Fibroblast of skin of right quadriceps (primary cell): ENCODE measurements at regions not wholly inside any gene's neighbourhood (a gene's known extent, or its start where the extent isn't known, plus 50 kb on each side); places are given as distances from the start of the nearest gene placed in this dataset.
"Not testable (repeated sequence)": the region's sequence is repeated elsewhere in the genome, so short reads cannot be mapped to it uniquely, and the experiment has no call there.

Source experiments
- DNase-seq: peaks from one replicate; pipeline ENCODE4 v3.0.0-alpha.2; 2013

- DNase-seq: no peak
Observed at GRCh38 chr9:101957705-101958104, 219.3 kb upstream of the GRIN3A start.

GRCh38 chr9:101951598-101951997 lies 213.2 kb upstream of the GRIN3A start:
- DNase-seq: no peak

- DNase-seq: no peak
Observed at GRCh38 chr9:101931756-101932155, 193.3 kb upstream of the GRIN3A start.

- DNase-seq: no peak
Observed at GRCh38 chr9:101930783-101931182, 192.3 kb upstream of the GRIN3A start.

GRCh38 chr9:101925498-101925897 lies 187.1 kb upstream of the GRIN3A start:
- DNase-seq: no peak

GRCh38 chr9:101923451-101923850 lies 185.0 kb upstream of the GRIN3A start:
- DNase-seq: no peak

- DNase-seq: not testable (repeated sequence)
Observed at GRCh38 chr9:101916948-101917347, 178.5 kb upstream of the GRIN3A start.

GRCh38 chr9:101915482-101915881 lies 177.0 kb upstream of the GRIN3A start:
- no peak for DNase-seq

- DNase-seq: peak; percentile 6
Observed at GRCh38 chr9:101912698-101913097, 174.3 kb upstream of the GRIN3A start.

- no peak for DNase-seq
Observed at GRCh38 chr9:101907466-101907865, 169.0 kb upstream of the GRIN3A start.

GRCh38 chr9:101904845-101905244 lies 166.4 kb upstream of the GRIN3A start:
- DNase-seq: no peak

GRCh38 chr9:101902051-101902450 lies 163.6 kb upstream of the GRIN3A start:
- no peak for DNase-seq

- no peak for DNase-seq
Observed at GRCh38 chr9:101897196-101897595, 158.7 kb upstream of the GRIN3A start.

GRCh38 chr9:101893661-101894646 lies 155.5 kb upstream of the GRIN3A start:
- DNase-seq: no peak

- no peak for DNase-seq
Observed at GRCh38 chr9:101881508-101881907, 143.1 kb upstream of the GRIN3A start.

- no peak for DNase-seq
Observed at GRCh38 chr9:101880846-101881245, 142.4 kb upstream of the GRIN3A start.

GRCh38 chr9:101878734-101879133 lies 140.3 kb upstream of the GRIN3A start:
- DNase-seq: no peak

GRCh38 chr9:101877439-101877838 lies 139.0 kb upstream of the GRIN3A start:
- no peak for DNase-seq

- DNase-seq: no peak
Observed at GRCh38 chr9:101861472-101861871, 123.0 kb upstream of the GRIN3A start.

- no peak for DNase-seq
Observed at GRCh38 chr9:101860920-101861319, 122.5 kb upstream of the GRIN3A start.

- DNase-seq: no peak
Observed at GRCh38 chr9:101859620-101860019, 121.2 kb upstream of the GRIN3A start.

- no peak for DNase-seq
Observed at GRCh38 chr9:101858026-101858425, 119.6 kb upstream of the GRIN3A start.

- DNase-seq: no peak
Observed at GRCh38 chr9:101849102-101849707, 110.8 kb upstream of the GRIN3A start.

- peak; percentile 71 for DNase-seq
Observed at GRCh38 chr9:101848485-101848919, 110.1 kb upstream of the GRIN3A start.
